H1 (cell line): ENCODE measurements at regions not wholly inside any gene's neighbourhood (a gene's known extent, or its start where the extent isn't known, plus 50 kb on each side); places are given as distances from the start of the nearest gene placed in this dataset.

Source experiments
- CTCF ChIA-PET: fragments of 300-600 bp; sonication (Branson Sonifier 250); formaldehyde crosslinking; loops from one replicate; lab custom pipeline; 2021; ENCODE audit not compliant: partially characterized antibody; lab: Charles Lee
- POLR2A ChIA-PET: fragments of 300-600 bp; sonication (Branson Sonifier 250); formaldehyde crosslinking; loops from one replicate; lab custom pipeline; 2021; ENCODE audit warnings: inconsistent platforms; ENCODE audit not compliant: partially characterized antibody; lab: Charles Lee
- DNase-seq, 2 experiments: peaks; one replicate each; pipeline versions ENCODE4 v3.0.0 to v3.0.0-alpha.2; 2010 to 2022; ENCODE audit warnings: low spot score in 2 of 2, low read depth in 1 of 2, mixed read lengths in 1 of 2
- FAIRE-seq: peaks from 2 replicates; lab custom pipeline; 2011; peaks lifted over from hg19 to GRCh38; lab: Jason Lieb, UNC
- H2AFZ ChIP-seq: 2 replicates; pipeline ENCODE4 v1.8.1; 2012; ENCODE audit warnings: low read length, inconsistent platforms
- H2AK5ac ChIP-seq: 2 replicates; pipeline ENCODE4 v1.6.1; 2013; ENCODE audit warnings: low read depth, low read length
- H2BK120ac ChIP-seq: replicated peaks from 2 replicates; pipeline ENCODE3; 2013; ENCODE audit warnings: low read depth, low read length, inconsistent platforms
- H2BK12ac ChIP-seq: 2 replicates; pipeline ENCODE4 v1.6.1; 2013; ENCODE audit warnings: low read depth, low read length
- H2BK15ac ChIP-seq: 2 replicates; pipeline ENCODE4 v1.6.1; 2013; ENCODE audit warnings: low read length
- H2BK20ac ChIP-seq: 2 replicates; pipeline ENCODE4 v1.6.1; 2013; ENCODE audit warnings: low read length
- H2BK5ac ChIP-seq: 2 replicates; pipeline ENCODE4 v1.6.1; 2013; ENCODE audit warnings: low read depth, low read length
- H3K14ac ChIP-seq: 2 replicates; pipeline ENCODE4 v1.6.1; 2013; ENCODE audit warnings: inconsistent platforms; ENCODE audit not compliant: insufficient read length
- H3K18ac ChIP-seq: 2 replicates; pipeline ENCODE4 v1.6.1; 2013; ENCODE audit warnings: low read length; ENCODE audit errors: extremely low read depth
- H3K23ac ChIP-seq: 2 replicates; pipeline ENCODE4 v1.6.1; 2013; ENCODE audit warnings: inconsistent platforms; ENCODE audit not compliant: insufficient read length
- H3K23me2 ChIP-seq: 2 replicates; pipeline ENCODE4 v1.6.1; 2013; ENCODE audit warnings: low read depth, low read length
- H3K27ac ChIP-seq: 2 replicates; pipeline ENCODE4 v1.6.1; 2011; ENCODE audit warnings: low read depth, low read length, inconsistent platforms
- H3K27me3 ChIP-seq, 4 experiments: replicated peaks in 1 of 4; 1 replicate in 1 of 4; 2 replicates in 3 of 4; pipeline versions ENCODE4 v1.6.1 to v1.8.1; 2011 to 2013; ENCODE audit warnings: low read length in 3 of 4, mild to moderate bottlenecking in 3 of 4, inconsistent platforms in 2 of 4, mixed read lengths in 2 of 4, moderate library complexity in 1 of 4; ENCODE audit not compliant: control insufficient read depth in 3 of 4, insufficient read depth in 3 of 4; ENCODE audit errors: extremely low read depth in 1 of 4
- H3K36me3 ChIP-seq, 4 experiments: 2 replicates each; pipeline versions ENCODE4 v1.6.1 to v1.8.1; 2011 to 2013; ENCODE audit warnings: mild to moderate bottlenecking in 4 of 4, low read length in 3 of 4, moderate library complexity in 2 of 4, control low read depth in 1 of 4, inconsistent platforms in 1 of 4; ENCODE audit not compliant: insufficient read depth in 4 of 4, control insufficient read depth in 2 of 4
- H3K4ac ChIP-seq: replicated peaks from 2 replicates; pipeline ENCODE3; 2013; ENCODE audit warnings: low read length, low read depth, mixed read lengths, inconsistent platforms; ENCODE audit not compliant: insufficient read length
- H3K4me1 ChIP-seq, 4 experiments: replicated peaks in 1 of 4; 1 replicate in 1 of 4; 2 replicates in 3 of 4; pipeline versions ENCODE4 v1.6.1 to v1.8.1; 2011 to 2013; ENCODE audit warnings: low read length in 3 of 4, inconsistent platforms in 2 of 4, mixed read lengths in 1 of 4; ENCODE audit not compliant: insufficient read depth in 4 of 4, control insufficient read depth in 3 of 4
- H3K4me2 ChIP-seq, 2 experiments: 2 replicates each; pipeline versions ENCODE4 v1.6.1 to v1.8.1; 2011 to 2013; ENCODE audit warnings: low read depth in 2 of 2, low read length in 2 of 2, control low read depth in 1 of 2, inconsistent platforms in 1 of 2, mild to moderate bottlenecking in 1 of 2; ENCODE audit not compliant: insufficient read depth in 1 of 2
- H3K4me3 ChIP-seq, 4 experiments: fragments of 200-600, 300-600 bp in 1 of 4; sonication (generic), shearing (Covaris generic), sonication (Bioruptor Twin) in 1 of 4; 2 replicates each; pipeline versions ENCODE4 v1.5.1 to v1.8.1; 2011 to 2016; ENCODE audit warnings: low read length in 4 of 4, low read depth in 3 of 4, control low read depth in 2 of 4, inconsistent platforms in 2 of 4, mild to moderate bottlenecking in 2 of 4, mixed read lengths in 1 of 4, moderate library complexity in 1 of 4; ENCODE audit not compliant: insufficient read depth in 2 of 4; ENCODE audit errors: extremely low read depth in 1 of 4
- H3K56ac ChIP-seq: replicated peaks from 2 replicates; pipeline ENCODE3; 2013; ENCODE audit warnings: low read depth, mild to moderate bottlenecking, mixed read lengths, low read length, inconsistent platforms; ENCODE audit not compliant: insufficient read length
- H3K79me1 ChIP-seq: 2 replicates; pipeline ENCODE4 v1.6.1; 2013; ENCODE audit warnings: low read depth, low read length, control low read depth
- H3K79me2 ChIP-seq, 2 experiments: 2 replicates each; pipeline versions ENCODE4 v1.6.1 to v1.8.1; 2012 to 2013; ENCODE audit warnings: low read length in 2 of 2, mild to moderate bottlenecking in 2 of 2, inconsistent platforms in 1 of 2; ENCODE audit not compliant: insufficient read depth in 2 of 2, control insufficient read depth in 1 of 2
- H3K9ac ChIP-seq, 4 experiments: replicated peaks in 1 of 4; 1 replicate in 1 of 4; 2 replicates in 3 of 4; pipeline versions ENCODE4 v1.6.1 to v1.8.1; 2011 to 2013; ENCODE audit warnings: low read depth in 3 of 4, low read length in 3 of 4, control low read depth in 2 of 4, mild to moderate bottlenecking in 2 of 4, moderate library complexity in 2 of 4, inconsistent platforms in 1 of 4; ENCODE audit errors: extremely low read depth in 1 of 4
- H3K9me3 ChIP-seq, 2 experiments: 2 replicates each; pipeline versions ENCODE4 v1.6.1 to v1.8.1; 2012 to 2013; ENCODE audit warnings: mild to moderate bottlenecking in 2 of 2, moderate library complexity in 2 of 2, control low read depth in 1 of 2, inconsistent platforms in 1 of 2, low read depth in 1 of 2, low read length in 1 of 2, mixed read lengths in 1 of 2; ENCODE audit not compliant: insufficient read depth in 2 of 2
- H4K20me1 ChIP-seq, 2 experiments: replicated peaks in 1 of 2; 2 replicates each; pipeline versions ENCODE3 to v1.8.1; 2011 to 2013; ENCODE audit warnings: inconsistent platforms in 2 of 2, low read length in 2 of 2, mild to moderate bottlenecking in 1 of 2; ENCODE audit not compliant: insufficient read depth in 2 of 2, control insufficient read depth in 1 of 2
- H4K5ac ChIP-seq: 2 replicates; pipeline ENCODE4 v1.6.1; 2013; ENCODE audit warnings: low read length, low read depth, mixed read lengths, inconsistent platforms; ENCODE audit not compliant: insufficient read length
- H4K8ac ChIP-seq: 2 replicates; pipeline ENCODE4 v1.8.0; 2013; ENCODE audit warnings: mild to moderate bottlenecking, moderate library complexity, low read length, inconsistent platforms; ENCODE audit not compliant: insufficient read depth; ENCODE audit errors: extremely low read depth
- H4K91ac ChIP-seq: replicated peaks from 2 replicates; pipeline ENCODE3; 2013; ENCODE audit warnings: low read length, mixed read lengths, inconsistent platforms; ENCODE audit not compliant: insufficient read length
- CEBPB ChIP-seq: IDR thresholded peaks from 2 replicates; pipeline ENCODE4 v1.6.1; 2012; ENCODE audit warnings: low read depth, low read length
- CTCF ChIP-seq, 3 experiments: IDR thresholded peaks; 1 replicate in 2 of 3; 2 replicates in 1 of 3; pipeline versions ENCODE4 v1.5.1 to v1.6.1; 2011; ENCODE audit warnings: low read length in 3 of 3, mild to moderate bottlenecking in 3 of 3, inconsistent platforms in 2 of 3, low read depth in 1 of 3, moderate library complexity in 1 of 3; ENCODE audit not compliant: insufficient read depth in 1 of 3; ENCODE audit errors: control extremely low read depth in 1 of 3
- EP300 ChIP-seq, 2 experiments: IDR thresholded peaks; 1 replicate in 1 of 2; 2 replicates in 1 of 2; pipeline ENCODE4 v1.6.1; 2011 to 2012; ENCODE audit warnings: low read depth in 2 of 2, low read length in 2 of 2, mild to moderate bottlenecking in 2 of 2, borderline replicate concordance in 1 of 2, inconsistent platforms in 1 of 2, moderate library complexity in 1 of 2
- GTF2F1 ChIP-seq: IDR thresholded peaks from 2 replicates; pipeline ENCODE4 v1.6.1; 2012; ENCODE audit warnings: low read depth, low read length, improper control_type of control experiment, borderline replicate concordance
- NANOG ChIP-seq: IDR thresholded peaks from 2 replicates; pipeline ENCODE4 v1.6.1; 2011; ENCODE audit warnings: low read length, low read depth, mild to moderate bottlenecking, inconsistent platforms; ENCODE audit not compliant: insufficient read depth, poor library complexity, severe bottlenecking
- RNF2 ChIP-seq: fragments of 200-900, 300-1000 bp; sonication (generic); IDR thresholded peaks from 2 replicates; pipeline ENCODE4 v1.7.1; 2016; ENCODE audit warnings: borderline replicate concordance, low read depth, mild to moderate bottlenecking, antibody characterized with exemption, low read length; ENCODE audit not compliant: poor library complexity, severe bottlenecking; ENCODE audit errors: missing control alignments
- SAP30 ChIP-seq: fragments of 300-600 bp; sonication (generic); IDR thresholded peaks from 2 replicates; pipeline ENCODE4 v1.7.1; 2012; ENCODE audit warnings: low read length, moderate library complexity, mild to moderate bottlenecking, inconsistent platforms; ENCODE audit not compliant: insufficient read depth, insufficient replicate concordance
- SIRT6 ChIP-seq: IDR thresholded peaks from one replicate; pipeline ENCODE4 v1.7.1; 2012; ENCODE audit warnings: low read length, inconsistent platforms
- TCF12 ChIP-seq: IDR thresholded peaks from 2 replicates; pipeline ENCODE4 v1.6.1; 2011; ENCODE audit warnings: low read depth, mild to moderate bottlenecking, low read length
- WGBS, 2 experiments: shearing (Covaris generic) in 1 of 2; methylation state at CpG; one replicate each; pipeline versions ENCODE4 v1.1.6 to v1.1.7; 2013 to 2015; ENCODE audit warnings: low lambda C conversion rate in 2 of 2, mixed read lengths in 2 of 2, inconsistent platforms in 1 of 2, low coverage in 1 of 2, missing lambda C conversion rate in 1 of 2; ENCODE audit not compliant: insufficient replicate concordance in 2 of 2, insufficient coverage in 1 of 2, insufficient read length in 1 of 2; ENCODE audit errors: extremely low coverage in 1 of 2, missing lambda C conversion rate in 1 of 2; 5-methylcytosine and 5-hydroxymethylcytosine counted together

GRCh38 chr3:175940881-175941280, 1081.7 kb downstream of the NAALADL2 start:
- H3K4me3 ChIP-seq: no peak overlapping the region
- H3K4me2 ChIP-seq: no peak overlapping the region
- H3K23ac ChIP-seq: no peak overlapping the region
- H3K14ac ChIP-seq: no peak overlapping the region
- peak overlapping the region; percentile 87; the same call in 1 of the 2 replicates for H2BK20ac ChIP-seq
- H4K5ac ChIP-seq: no peak overlapping the region
- H3K18ac ChIP-seq: peak overlapping the region; percentile 68; the same call in 1 of the 2 replicates
- H2BK5ac ChIP-seq: peak overlapping the region; percentile 98
- no peaks in the 10 kb centered on the region for H3K23me2 ChIP-seq
- no peak overlapping the region for H3K4ac ChIP-seq
- peak; percentile 57 to 64 for DNase-seq
- peaks cover 12 to 14% of the 10 kb centered on the region in 2 experiments; a peak in 3 of 4 replicates for H3K9me3 ChIP-seq
- WGBS, 2 experiments: 66% methylated on average over 6 of the region's 6 CpGs; no CpG with 5 or more reads in 1 of the 2 experiments
- H3K79me2 ChIP-seq: no peaks in the 10 kb centered on the region
- H4K8ac ChIP-seq: no peak overlapping the region
- H3K27me3 ChIP-seq: no peaks in the 10 kb centered on the region
- H3K4me1 ChIP-seq: no peaks in the 10 kb centered on the region
- H2BK12ac ChIP-seq: peak overlapping the region; percentile 97
- H2AFZ ChIP-seq: peak overlapping the region; percentile 84
- H2AK5ac ChIP-seq: peak overlapping the region; percentile 84; the same call in 1 of the 2 replicates
- peak; percentile 98 for FAIRE-seq
- H4K20me1 ChIP-seq: no peaks in the 10 kb centered on the region
- H3K27ac ChIP-seq: 0 out of 2 replicates have a peak overlapping the region, but pooled peaks have one; percentile 4
- H3K36me3 ChIP-seq: no peaks in the 10 kb centered on the region
- peak overlapping the region; percentile 83 for H2BK15ac ChIP-seq
- H3K56ac ChIP-seq: no peak overlapping the region
- no peak overlapping the region for H3K9ac ChIP-seq
- no peaks in the 10 kb centered on the region for H3K79me1 ChIP-seq
- H2BK120ac ChIP-seq: no peak overlapping the region
- CTCF ChIA-PET: interaction anchor here (0.6 to 2.0 kb wide), 44 partner anchors 9 to 1542 kb away, joined by 3 to 21 read pairs (median 3); no protein-coding TSS in a partner anchor
- POLR2A ChIA-PET: no interaction called here
- H4K91ac ChIP-seq: peak overlapping the region; percentile 45
- TF ChIP-seq CTCF (IDR thresholded peaks at IDR 0.05; ENCODE audit: control extremely low read depth in 1 of 3, insufficient read depth in 1 of 3, low read depth in 1 of 3, low read length in 3 of 3) (peak; percentile 62 to 97 (median 93)), SIRT6 (no peak), SAP30 (no peak), GTF2F1 (no peak), RNF2 (no peak), NANOG (peak; percentile 15), CEBPB (peak; percentile 97), EP300 (IDR thresholded peaks at IDR 0.05; ENCODE audit: borderline replicate concordance in 1 of 2, low read depth in 2 of 2, low read length in 2 of 2) (peak in 1 of 2 experiments; percentile 45; a peak in 1 of 3 replicates), TCF12 (peak; percentile 73; the same call in 1 of the 2 replicates)
